H1 (cell line): ENCODE measurements at regions not wholly inside any gene's neighbourhood (a gene's known extent, or its start where the extent isn't known, plus 50 kb on each side); places are given as distances from the start of the nearest gene placed in this dataset. TPM values are rescaled to one million over a fixed set of nuclear protein-coding genes. Genes with fewer than 3 reads are reported as not detected.

Source experiments
- CTCF ChIA-PET: fragments of 300-600 bp; sonication (Branson Sonifier 250); formaldehyde crosslinking; loops from one replicate; lab custom pipeline; 2021; ENCODE audit not compliant: partially characterized antibody; lab: Charles Lee
- POLR2A ChIA-PET: fragments of 300-600 bp; sonication (Branson Sonifier 250); formaldehyde crosslinking; loops from one replicate; lab custom pipeline; 2021; ENCODE audit warnings: inconsistent platforms; ENCODE audit not compliant: partially characterized antibody; lab: Charles Lee
- DNase-seq, 2 experiments: peaks; one replicate each; pipeline versions ENCODE4 v3.0.0 to v3.0.0-alpha.2; 2010 to 2022; ENCODE audit warnings: low spot score in 2 of 2, low read depth in 1 of 2, mixed read lengths in 1 of 2
- FAIRE-seq: peaks from 2 replicates; lab custom pipeline; 2011; peaks lifted over from hg19 to GRCh38; lab: Jason Lieb, UNC
- H2AFZ ChIP-seq: 2 replicates; pipeline ENCODE4 v1.8.1; 2012; ENCODE audit warnings: low read length, inconsistent platforms
- H2AK5ac ChIP-seq: 2 replicates; pipeline ENCODE4 v1.6.1; 2013; ENCODE audit warnings: low read depth, low read length
- H2BK120ac ChIP-seq: replicated peaks from 2 replicates; pipeline ENCODE3; 2013; ENCODE audit warnings: low read depth, low read length, inconsistent platforms
- H2BK12ac ChIP-seq: 2 replicates; pipeline ENCODE4 v1.6.1; 2013; ENCODE audit warnings: low read depth, low read length
- H2BK15ac ChIP-seq: 2 replicates; pipeline ENCODE4 v1.6.1; 2013; ENCODE audit warnings: low read length
- H2BK20ac ChIP-seq: 2 replicates; pipeline ENCODE4 v1.6.1; 2013; ENCODE audit warnings: low read length
- H2BK5ac ChIP-seq: 2 replicates; pipeline ENCODE4 v1.6.1; 2013; ENCODE audit warnings: low read depth, low read length
- H3K14ac ChIP-seq: 2 replicates; pipeline ENCODE4 v1.6.1; 2013; ENCODE audit warnings: inconsistent platforms; ENCODE audit not compliant: insufficient read length
- H3K18ac ChIP-seq: 2 replicates; pipeline ENCODE4 v1.6.1; 2013; ENCODE audit warnings: low read length; ENCODE audit errors: extremely low read depth
- H3K23ac ChIP-seq: 2 replicates; pipeline ENCODE4 v1.6.1; 2013; ENCODE audit warnings: inconsistent platforms; ENCODE audit not compliant: insufficient read length
- H3K23me2 ChIP-seq: 2 replicates; pipeline ENCODE4 v1.6.1; 2013; ENCODE audit warnings: low read depth, low read length
- H3K27ac ChIP-seq: 2 replicates; pipeline ENCODE4 v1.6.1; 2011; ENCODE audit warnings: low read depth, low read length, inconsistent platforms
- H3K27me3 ChIP-seq, 4 experiments: replicated peaks in 1 of 4; 1 replicate in 1 of 4; 2 replicates in 3 of 4; pipeline versions ENCODE4 v1.6.1 to v1.8.1; 2011 to 2013; ENCODE audit warnings: low read length in 3 of 4, mild to moderate bottlenecking in 3 of 4, inconsistent platforms in 2 of 4, mixed read lengths in 2 of 4, moderate library complexity in 1 of 4; ENCODE audit not compliant: control insufficient read depth in 3 of 4, insufficient read depth in 3 of 4; ENCODE audit errors: extremely low read depth in 1 of 4
- H3K36me3 ChIP-seq, 4 experiments: 2 replicates each; pipeline versions ENCODE4 v1.6.1 to v1.8.1; 2011 to 2013; ENCODE audit warnings: mild to moderate bottlenecking in 4 of 4, low read length in 3 of 4, moderate library complexity in 2 of 4, control low read depth in 1 of 4, inconsistent platforms in 1 of 4; ENCODE audit not compliant: insufficient read depth in 4 of 4, control insufficient read depth in 2 of 4
- H3K4ac ChIP-seq: replicated peaks from 2 replicates; pipeline ENCODE3; 2013; ENCODE audit warnings: low read length, low read depth, mixed read lengths, inconsistent platforms; ENCODE audit not compliant: insufficient read length
- H3K4me1 ChIP-seq, 4 experiments: replicated peaks in 1 of 4; 1 replicate in 1 of 4; 2 replicates in 3 of 4; pipeline versions ENCODE4 v1.6.1 to v1.8.1; 2011 to 2013; ENCODE audit warnings: low read length in 3 of 4, inconsistent platforms in 2 of 4, mixed read lengths in 1 of 4; ENCODE audit not compliant: insufficient read depth in 4 of 4, control insufficient read depth in 3 of 4
- H3K4me2 ChIP-seq, 2 experiments: 2 replicates each; pipeline versions ENCODE4 v1.6.1 to v1.8.1; 2011 to 2013; ENCODE audit warnings: low read depth in 2 of 2, low read length in 2 of 2, control low read depth in 1 of 2, inconsistent platforms in 1 of 2, mild to moderate bottlenecking in 1 of 2; ENCODE audit not compliant: insufficient read depth in 1 of 2
- H3K4me3 ChIP-seq, 4 experiments: fragments of 200-600, 300-600 bp in 1 of 4; sonication (generic), shearing (Covaris generic), sonication (Bioruptor Twin) in 1 of 4; 2 replicates each; pipeline versions ENCODE4 v1.5.1 to v1.8.1; 2011 to 2016; ENCODE audit warnings: low read length in 4 of 4, low read depth in 3 of 4, control low read depth in 2 of 4, inconsistent platforms in 2 of 4, mild to moderate bottlenecking in 2 of 4, mixed read lengths in 1 of 4, moderate library complexity in 1 of 4; ENCODE audit not compliant: insufficient read depth in 2 of 4; ENCODE audit errors: extremely low read depth in 1 of 4
- H3K56ac ChIP-seq: replicated peaks from 2 replicates; pipeline ENCODE3; 2013; ENCODE audit warnings: low read depth, mild to moderate bottlenecking, mixed read lengths, low read length, inconsistent platforms; ENCODE audit not compliant: insufficient read length
- H3K79me1 ChIP-seq: 2 replicates; pipeline ENCODE4 v1.6.1; 2013; ENCODE audit warnings: low read depth, low read length, control low read depth
- H3K79me2 ChIP-seq, 2 experiments: 2 replicates each; pipeline versions ENCODE4 v1.6.1 to v1.8.1; 2012 to 2013; ENCODE audit warnings: low read length in 2 of 2, mild to moderate bottlenecking in 2 of 2, inconsistent platforms in 1 of 2; ENCODE audit not compliant: insufficient read depth in 2 of 2, control insufficient read depth in 1 of 2
- H3K9ac ChIP-seq, 4 experiments: replicated peaks in 1 of 4; 1 replicate in 1 of 4; 2 replicates in 3 of 4; pipeline versions ENCODE4 v1.6.1 to v1.8.1; 2011 to 2013; ENCODE audit warnings: low read depth in 3 of 4, low read length in 3 of 4, control low read depth in 2 of 4, mild to moderate bottlenecking in 2 of 4, moderate library complexity in 2 of 4, inconsistent platforms in 1 of 4; ENCODE audit errors: extremely low read depth in 1 of 4
- H3K9me3 ChIP-seq, 2 experiments: 2 replicates each; pipeline versions ENCODE4 v1.6.1 to v1.8.1; 2012 to 2013; ENCODE audit warnings: mild to moderate bottlenecking in 2 of 2, moderate library complexity in 2 of 2, control low read depth in 1 of 2, inconsistent platforms in 1 of 2, low read depth in 1 of 2, low read length in 1 of 2, mixed read lengths in 1 of 2; ENCODE audit not compliant: insufficient read depth in 2 of 2
- H4K20me1 ChIP-seq, 2 experiments: replicated peaks in 1 of 2; 2 replicates each; pipeline versions ENCODE3 to v1.8.1; 2011 to 2013; ENCODE audit warnings: inconsistent platforms in 2 of 2, low read length in 2 of 2, mild to moderate bottlenecking in 1 of 2; ENCODE audit not compliant: insufficient read depth in 2 of 2, control insufficient read depth in 1 of 2
- H4K5ac ChIP-seq: 2 replicates; pipeline ENCODE4 v1.6.1; 2013; ENCODE audit warnings: low read length, low read depth, mixed read lengths, inconsistent platforms; ENCODE audit not compliant: insufficient read length
- H4K8ac ChIP-seq: 2 replicates; pipeline ENCODE4 v1.8.0; 2013; ENCODE audit warnings: mild to moderate bottlenecking, moderate library complexity, low read length, inconsistent platforms; ENCODE audit not compliant: insufficient read depth; ENCODE audit errors: extremely low read depth
- H4K91ac ChIP-seq: replicated peaks from 2 replicates; pipeline ENCODE3; 2013; ENCODE audit warnings: low read length, mixed read lengths, inconsistent platforms; ENCODE audit not compliant: insufficient read length
- HDAC2 ChIP-seq, 2 experiments: fragments of 300-600 bp in 1 of 2; sonication (generic) in 1 of 2; IDR thresholded peaks; 2 replicates each; pipeline ENCODE4 v1.6.1; 2011 to 2012; ENCODE audit warnings: low read depth in 2 of 2, low read length in 2 of 2, mild to moderate bottlenecking in 2 of 2, moderate library complexity in 2 of 2, borderline replicate concordance in 1 of 2, inconsistent platforms in 1 of 2
- KDM4A ChIP-seq: IDR thresholded peaks from one replicate; pipeline ENCODE4 v1.7.1; 2012; ENCODE audit warnings: low read depth, mild to moderate bottlenecking, moderate library complexity, low read length, inconsistent platforms; ENCODE audit not compliant: severe bottlenecking
- WGBS, 2 experiments: shearing (Covaris generic) in 1 of 2; methylation state at CpG; one replicate each; pipeline versions ENCODE4 v1.1.6 to v1.1.7; 2013 to 2015; ENCODE audit warnings: low lambda C conversion rate in 2 of 2, mixed read lengths in 2 of 2, inconsistent platforms in 1 of 2, low coverage in 1 of 2, missing lambda C conversion rate in 1 of 2; ENCODE audit not compliant: insufficient replicate concordance in 2 of 2, insufficient coverage in 1 of 2, insufficient read length in 1 of 2; ENCODE audit errors: extremely low coverage in 1 of 2, missing lambda C conversion rate in 1 of 2; 5-methylcytosine and 5-hydroxymethylcytosine counted together
- small RNA-seq: library from polyadenylated mRNA; stranded (forward); fragments of <200 nt; extraction: miRNeasy Mini kit (QIAGEN cat#:217004); gene quantifications from one replicate; pipeline ENCODE3, GENCODE V24; 2013; ENCODE audit not compliant: insufficient read depth

GRCh38 chr11:17129003-17129402, 51.5 kb upstream of the RPS13 start:
- POLR2A ChIA-PET: interaction anchor here (1.4 kb wide), 1 partner anchor 79 kb away, joined by 3 read pairs; the partner anchor contains the start of gene PIK3C2A

More at GRCh38 chr11:17129003-17129402, 51.5 kb upstream of the RPS13 start:
- no peak overlapping the region for H3K27ac ChIP-seq
- FAIRE-seq (no peak), DNase-seq (no peak)
- no peak overlapping the region for H2BK120ac ChIP-seq
- no peaks in the 10 kb centered on the region for H3K9me3 ChIP-seq
- H3K9ac ChIP-seq: no peak overlapping the region
- no peaks in the 10 kb centered on the region for H3K79me2 ChIP-seq
- H3K36me3 ChIP-seq: peaks cover 2 to 46% (median 16%) of the 10 kb centered on the region in 4 experiments; a peak in 6 of 8 replicates
- H2BK20ac ChIP-seq: no peak overlapping the region
- H2BK5ac ChIP-seq: no peak overlapping the region
- H2AK5ac ChIP-seq: no peak overlapping the region
- no peaks in the 10 kb centered on the region for H4K20me1 ChIP-seq
- no peaks in the 10 kb centered on the region for H3K79me1 ChIP-seq
- no peak overlapping the region for H2BK12ac ChIP-seq
- TF ChIP-seq HDAC2 (IDR thresholded peaks at IDR 0.05; ENCODE audit: borderline replicate concordance in 1 of 2, low read depth in 2 of 2, low read length in 2 of 2): no peak
- no peak for TF ChIP-seq KDM4A
- no peak overlapping the region for H4K5ac ChIP-seq
- no peak overlapping the region for H3K18ac ChIP-seq
- H2AFZ ChIP-seq: no peak overlapping the region
- no peaks in the 10 kb centered on the region for H3K23me2 ChIP-seq
- no peak overlapping the region for H4K8ac ChIP-seq
- no peak overlapping the region for H3K4me2 ChIP-seq
- no peak overlapping the region for H3K4ac ChIP-seq
- no peaks in the 10 kb centered on the region for H3K4me1 ChIP-seq
- no peak overlapping the region for H3K23ac ChIP-seq
- no peak overlapping the region for H2BK15ac ChIP-seq
- no peaks in the 10 kb centered on the region for H3K27me3 ChIP-seq
- no peak overlapping the region for H3K56ac ChIP-seq
- H3K14ac ChIP-seq: no peak overlapping the region
- CTCF ChIA-PET: interaction anchor here (2.1 kb wide), 1 partner anchor 21 kb away, joined by 13 read pairs; no protein-coding TSS in a partner anchor
- 95% methylated on average over 3 of the region's 3 CpGs; no CpG with 5 or more reads in 1 of the 2 experiments for WGBS, 2 experiments
- H4K91ac ChIP-seq: no peak overlapping the region
- H3K4me3 ChIP-seq: no peak overlapping the region

Small RNAs in the stretch of these regions (small RNA-seq; reads per million reads assigned to genes)
- gene AC126389.1: not detected
